SU-DHL-6 (cell line): ENCODE measurements at regions not wholly inside any gene's neighbourhood (a gene's known extent, or its start where the extent isn't known, plus 50 kb on each side); places are given as distances from the start of the nearest gene placed in this dataset.

ENCODE experiments used
- H2AFZ ChIP-seq: fragments of 200-600 bp; sonication (generic); 2 replicates; pipeline ENCODE4 v1.6.1; 2014; ENCODE audit warnings: low read depth, mild to moderate bottlenecking, moderate library complexity, mixed read lengths, antibody characterized with exemption, low read length; ENCODE audit not compliant: severe bottlenecking
- H3F3A ChIP-seq: fragments of 200-600 bp; shearing (Covaris generic); 2 replicates; pipeline ENCODE4 v1.6.0; 2016; ENCODE audit warnings: antibody characterized with exemption, mild to moderate bottlenecking; ENCODE audit not compliant: insufficient read depth
- H3K27ac ChIP-seq: fragments of 200-600 bp; sonication (generic); 2 replicates; pipeline ENCODE4 v1.5.1; 2016; ENCODE audit warnings: low read depth, mild to moderate bottlenecking, low read length, moderate library complexity, mixed read lengths
- H3K27me3 ChIP-seq: fragments of 200-600 bp; sonication (generic), shearing (Covaris generic); 2 replicates; pipeline ENCODE4 v1.6.0; 2014; ENCODE audit warnings: mild to moderate bottlenecking, low read length
- H3K36me3 ChIP-seq: fragments of 200-600 bp; sonication (generic); 2 replicates; pipeline ENCODE4 v1.6.1; 2014; ENCODE audit warnings: mild to moderate bottlenecking, low read length, mixed read lengths
- H3K4me2 ChIP-seq: fragments of 300-600, 200-600 bp; shearing (Covaris generic), sonication (generic); 2 replicates; pipeline ENCODE4 v1.6.0; 2014; ENCODE audit warnings: low read length, low read depth, mild to moderate bottlenecking; ENCODE audit not compliant: poor library complexity, severe bottlenecking
- H3K4me3 ChIP-seq: fragments of 200-600 bp; sonication (generic); 2 replicates; pipeline ENCODE4 v1.5.1; 2014; ENCODE audit warnings: antibody characterized with exemption, low read length, mild to moderate bottlenecking, mixed read lengths; ENCODE audit not compliant: insufficient read depth, poor library complexity, severe bottlenecking
- H3K79me2 ChIP-seq: fragments of 200-600 bp; sonication (generic); 2 replicates; pipeline ENCODE4 v1.6.1; 2014; ENCODE audit warnings: mild to moderate bottlenecking, low read length, moderate library complexity; ENCODE audit not compliant: insufficient read depth
- H3K9ac ChIP-seq: fragments of 200-600 bp; sonication (generic); 2 replicates; pipeline ENCODE4 v1.7.0; 2014; ENCODE audit warnings: mild to moderate bottlenecking, low read length
- H3K9me2 ChIP-seq: fragments of 200-600 bp; sonication (generic); replicated peaks from 2 replicates; pipeline ENCODE4 v1.6.1; 2014; ENCODE audit warnings: low read length; ENCODE audit not compliant: insufficient read depth
- H3K9me3 ChIP-seq: fragments of 200-600 bp; sonication (generic); 2 replicates; pipeline ENCODE4 v1.6.1; 2014; ENCODE audit warnings: low read length, mixed read lengths; ENCODE audit not compliant: insufficient read depth
- H4K20me1 ChIP-seq: fragments of 200-600 bp; sonication (generic); 2 replicates; pipeline ENCODE4 v1.6.1; 2014; ENCODE audit warnings: low read depth, mild to moderate bottlenecking, antibody characterized with exemption, low read length, moderate library complexity, mixed read lengths
- EZH2phosphoT487 ChIP-seq: fragments of 200-600 bp; sonication (generic), shearing (Covaris generic); conservative IDR thresholded peaks from 2 replicates; pipeline ENCODE4 v1.6.1; 2018; ENCODE audit warnings: mild to moderate bottlenecking, antibody characterized with exemption, low read length, moderate library complexity, mixed read lengths
- TF ChIP-seq, protein P1 (sequence below): fragments of 200-600 bp; sonication (generic); IDR thresholded peaks from one replicate; pipeline ENCODE4 v1.5.1; 2017; ENCODE audit warnings: antibody characterized with exemption, mild to moderate bottlenecking, low read length, moderate library complexity; ENCODE audit not compliant: insufficient read depth, poor library complexity, severe bottlenecking

DNA sequence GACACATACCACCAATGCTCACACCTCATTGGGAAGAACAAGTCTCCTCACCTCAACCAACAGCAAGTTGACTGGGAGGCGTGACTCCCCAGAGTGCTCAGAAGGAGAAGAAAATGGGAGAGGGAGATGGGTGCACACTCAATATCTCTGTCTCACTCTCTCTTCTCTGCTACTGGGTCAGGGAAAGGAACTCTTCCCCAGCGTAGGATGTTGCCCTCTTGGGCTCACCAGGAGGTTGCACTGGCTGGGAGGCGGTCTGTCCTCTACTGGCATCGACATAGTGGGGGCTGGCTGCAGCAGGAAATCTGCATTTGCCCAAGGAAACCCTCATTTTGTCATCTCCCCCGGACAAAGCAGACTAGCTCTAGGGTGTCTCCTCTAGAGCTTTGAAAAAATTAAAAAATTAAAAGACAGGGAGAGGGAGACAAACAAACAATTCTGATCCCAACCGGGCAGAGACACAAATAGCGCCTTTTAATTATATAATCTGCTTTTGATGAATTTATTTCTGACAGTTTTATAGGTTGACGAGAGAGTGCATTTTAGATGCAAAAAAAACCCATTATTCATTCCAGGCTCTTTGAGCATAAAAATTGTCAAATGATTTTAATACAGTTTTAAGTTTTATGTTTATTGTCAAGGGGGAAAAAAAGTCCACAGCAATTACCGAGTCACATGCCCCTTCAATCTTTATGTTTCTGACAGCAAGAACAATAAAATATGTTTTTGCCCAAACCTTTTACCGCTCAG, 179.3 kb upstream of the MVB12B start:
- no peak overlapping the region for H3K27ac ChIP-seq
- TF ChIP-seq EZH2phosphoT487 = no peak
- TF ChIP-seq, protein P1, sequence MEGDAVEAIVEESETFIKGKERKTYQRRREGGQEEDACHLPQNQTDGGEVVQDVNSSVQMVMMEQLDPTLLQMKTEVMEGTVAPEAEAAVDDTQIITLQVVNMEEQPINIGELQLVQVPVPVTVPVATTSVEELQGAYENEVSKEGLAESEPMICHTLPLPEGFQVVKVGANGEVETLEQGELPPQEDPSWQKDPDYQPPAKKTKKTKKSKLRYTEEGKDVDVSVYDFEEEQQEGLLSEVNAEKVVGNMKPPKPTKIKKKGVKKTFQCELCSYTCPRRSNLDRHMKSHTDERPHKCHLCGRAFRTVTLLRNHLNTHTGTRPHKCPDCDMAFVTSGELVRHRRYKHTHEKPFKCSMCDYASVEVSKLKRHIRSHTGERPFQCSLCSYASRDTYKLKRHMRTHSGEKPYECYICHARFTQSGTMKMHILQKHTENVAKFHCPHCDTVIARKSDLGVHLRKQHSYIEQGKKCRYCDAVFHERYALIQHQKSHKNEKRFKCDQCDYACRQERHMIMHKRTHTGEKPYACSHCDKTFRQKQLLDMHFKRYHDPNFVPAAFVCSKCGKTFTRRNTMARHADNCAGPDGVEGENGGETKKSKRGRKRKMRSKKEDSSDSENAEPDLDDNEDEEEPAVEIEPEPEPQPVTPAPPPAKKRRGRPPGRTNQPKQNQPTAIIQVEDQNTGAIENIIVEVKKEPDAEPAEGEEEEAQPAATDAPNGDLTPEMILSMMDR = no peak
- no peaks in the 10 kb centered on the region for H3K27me3 ChIP-seq
- H3K4me2 ChIP-seq = no peak overlapping the region
- no peaks in the 10 kb centered on the region for H3K79me2 ChIP-seq
- no peak overlapping the region for H2AFZ ChIP-seq
- no peaks in the 10 kb centered on the region for H4K20me1 ChIP-seq
- no peaks in the 10 kb centered on the region for H3K9me2 ChIP-seq
- H3K4me3 ChIP-seq = no peak overlapping the region
- no peaks in the 10 kb centered on the region for H3K36me3 ChIP-seq
- H3F3A ChIP-seq = no peaks in the 10 kb centered on the region
- H3K9ac ChIP-seq = no peak overlapping the region
- no peaks in the 10 kb centered on the region for H3K9me3 ChIP-seq

GRCh38 chr9:126147936-126148870, 178.4 kb upstream of the MVB12B start:
- no peaks in the 10 kb centered on the region for H3K79me2 ChIP-seq
- no peak overlapping the region for H3K27ac ChIP-seq
- H4K20me1 ChIP-seq = no peaks in the 10 kb centered on the region
- no peaks in the 10 kb centered on the region for H3F3A ChIP-seq
- no peak for TF ChIP-seq EZH2phosphoT487
- TF ChIP-seq, protein P1 = no peak
- no peaks in the 10 kb centered on the region for H3K9me3 ChIP-seq
- no peaks in the 10 kb centered on the region for H3K9me2 ChIP-seq
- no peak overlapping the region for H2AFZ ChIP-seq
- H3K27me3 ChIP-seq = no peaks in the 10 kb centered on the region
- no peak overlapping the region for H3K9ac ChIP-seq
- H3K4me2 ChIP-seq = no peak overlapping the region
- H3K36me3 ChIP-seq = no peaks in the 10 kb centered on the region
- no peak overlapping the region for H3K4me3 ChIP-seq

- Histone ChIP-seq H3K27ac (no peak overlapping the region), H3K79me2 (no peaks in the 10 kb centered on the region), H2AFZ (no peak overlapping the region), H3K9me2 (no peaks in the 10 kb centered on the region), H3K9ac (no peak overlapping the region), H4K20me1 (no peaks in the 10 kb centered on the region), H3K27me3 (no peaks in the 10 kb centered on the region), H3K9me3 (no peaks in the 10 kb centered on the region), H3F3A (no peaks in the 10 kb centered on the region), H3K4me3 (no peak overlapping the region), H3K4me2 (no peak overlapping the region), H3K36me3 (no peaks in the 10 kb centered on the region)
- TF ChIP-seq, protein P1 = no peak
- no peak for TF ChIP-seq EZH2phosphoT487
Measured at GRCh38 chr9:126148994-126149393, 177.6 kb upstream of the MVB12B start.
